Left lung (tissue), 4 donors: ENCODE measurements at regions not wholly inside any gene's neighbourhood (a gene's known extent, or its start where the extent isn't known, plus 50 kb on each side); places are given as distances from the start of the nearest gene placed in this dataset.

Experiments used
- ATAC-seq: fragments of 200-7000 bp; cut with Tn5 transposase; one replicate; pipeline ENCODE4 v1.9.1; 2020; ENCODE audit warnings: moderate library complexity
- DNase-seq, 4 donors: peaks; one replicate each; pipeline ENCODE4 v3.0.0-alpha.2; 2013 to 2020
- H3K27ac ChIP-seq, 2 donors: fragments of 200-600 bp; sonication (generic) in 1 of 2; one replicate each; pipeline versions ENCODE4 v1.5.0 to v1.8.0; 2020 to 2021
- H3K27me3 ChIP-seq, 2 donors: fragments of 200-600 bp; sonication (generic) in 1 of 2; one replicate each; pipeline versions ENCODE4 v1.5.0 to v1.8.0; 2020 to 2021
- H3K36me3 ChIP-seq, 2 donors: fragments of 200-600 bp; sonication (generic) in 1 of 2; one replicate each; pipeline versions ENCODE4 v1.5.0 to v1.8.0; 2020 to 2021
- H3K4me1 ChIP-seq, 2 donors: fragments of 200-600 bp; one replicate each; pipeline ENCODE4 v1.8.0; 2021
- H3K4me3 ChIP-seq, 2 donors: fragments of 200-600 bp; sonication (generic) in 1 of 2; one replicate each; pipeline versions ENCODE4 v1.5.0 to v1.8.0; 2020 to 2021; ENCODE audit warnings: mild to moderate bottlenecking in 1 of 2
- H3K9me3 ChIP-seq, 2 donors: fragments of 200-600 bp; sonication (generic) in 1 of 2; one replicate each; pipeline versions ENCODE4 v1.5.0 to v1.8.0; 2020 to 2021
- intact Hi-C, 2 donors: fragments of 100-400 bp; cut with DNase I; formaldehyde crosslinking; loops; one replicate each; pipeline versions ENCODE4 v1.11.2 to v1.14.2; 2022
- TF ChIP-seq, protein P1 (sequence below), 2 donors: fragments of 200-600 bp; sonication (generic) in 1 of 2; IDR thresholded peaks; one replicate each; pipeline versions ENCODE4 v1.5.0 to v1.8.0; 2021; ENCODE audit warnings: antibody characterized with exemption in 2 of 2
- donor health status: DM: no; HTN: yes; CAD: no.
- donor health status: DM: no; HTN: no; CAD: no.

DNA sequence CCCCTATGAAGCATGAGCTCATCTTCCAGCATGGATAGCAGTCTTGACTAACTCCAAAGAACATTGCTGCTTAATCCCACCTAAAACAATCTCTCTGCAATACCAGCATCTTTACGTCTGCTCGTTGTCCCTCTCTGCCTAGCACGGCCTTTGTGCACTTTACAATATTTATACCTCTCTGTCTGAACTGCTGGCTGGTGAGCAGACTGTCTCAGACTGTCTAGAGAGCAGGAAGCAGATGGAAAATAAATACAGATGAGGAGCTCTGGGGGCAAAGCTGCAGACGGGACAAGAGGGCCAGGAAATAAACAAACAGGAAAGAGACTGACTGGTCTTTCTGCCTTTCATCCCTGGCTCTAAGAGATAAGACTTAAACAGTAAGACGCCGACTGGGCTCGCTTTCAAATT is 224.8 kb downstream of the ENC1 start:
- ATAC-seq (peak; percentile 73), DNase-seq (peak in 1 of 4 donors; percentile 32)
- peaks cover 7 to 8% of the 10 kb centered on the region in 2 donors for H3K4me1 ChIP-seq

DNA sequence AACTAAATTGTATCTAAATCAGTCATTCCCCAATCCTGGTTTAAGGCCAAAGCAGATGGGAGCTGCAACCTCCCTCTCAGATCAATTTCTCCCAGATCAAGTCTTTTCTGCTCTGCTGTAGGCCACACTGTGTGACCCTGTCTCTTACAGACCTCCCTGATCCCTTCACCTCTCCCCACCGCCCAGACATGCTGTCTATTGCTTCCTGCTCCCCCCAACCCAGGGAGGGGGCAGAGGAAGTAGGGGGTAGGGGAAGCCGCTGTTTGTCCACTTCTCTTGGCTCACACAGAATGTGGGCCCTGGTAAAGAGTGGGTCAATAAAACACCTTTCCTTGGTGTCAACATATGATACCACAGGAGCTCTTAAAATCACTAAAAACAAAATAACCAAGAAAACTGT is 226.3 kb downstream of the ENC1 start:
- intact Hi-C loops: no loop called here
- TF ChIP-seq, protein P1, sequence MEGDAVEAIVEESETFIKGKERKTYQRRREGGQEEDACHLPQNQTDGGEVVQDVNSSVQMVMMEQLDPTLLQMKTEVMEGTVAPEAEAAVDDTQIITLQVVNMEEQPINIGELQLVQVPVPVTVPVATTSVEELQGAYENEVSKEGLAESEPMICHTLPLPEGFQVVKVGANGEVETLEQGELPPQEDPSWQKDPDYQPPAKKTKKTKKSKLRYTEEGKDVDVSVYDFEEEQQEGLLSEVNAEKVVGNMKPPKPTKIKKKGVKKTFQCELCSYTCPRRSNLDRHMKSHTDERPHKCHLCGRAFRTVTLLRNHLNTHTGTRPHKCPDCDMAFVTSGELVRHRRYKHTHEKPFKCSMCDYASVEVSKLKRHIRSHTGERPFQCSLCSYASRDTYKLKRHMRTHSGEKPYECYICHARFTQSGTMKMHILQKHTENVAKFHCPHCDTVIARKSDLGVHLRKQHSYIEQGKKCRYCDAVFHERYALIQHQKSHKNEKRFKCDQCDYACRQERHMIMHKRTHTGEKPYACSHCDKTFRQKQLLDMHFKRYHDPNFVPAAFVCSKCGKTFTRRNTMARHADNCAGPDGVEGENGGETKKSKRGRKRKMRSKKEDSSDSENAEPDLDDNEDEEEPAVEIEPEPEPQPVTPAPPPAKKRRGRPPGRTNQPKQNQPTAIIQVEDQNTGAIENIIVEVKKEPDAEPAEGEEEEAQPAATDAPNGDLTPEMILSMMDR (IDR thresholded peaks at IDR 0.05): no peak
- Histone ChIP-seq H3K27me3 (no peaks in the 10 kb centered on the region), H3K36me3 (no peaks in the 10 kb centered on the region), H3K4me3 (no peak overlapping the region), H3K9me3 (no peaks in the 10 kb centered on the region), H3K27ac (no peak overlapping the region), H3K4me1 (peaks cover 7 to 8% of the 10 kb centered on the region in 2 donors)
- no peak for DNase-seq
- no peak for ATAC-seq

More for the DNA sequence above, 224.8 kb downstream of the ENC1 start:
- H3K36me3 ChIP-seq: no peaks in the 10 kb centered on the region
- intact Hi-C loops: no loop called here
- H3K27ac ChIP-seq: no peak overlapping the region
- H3K27me3 ChIP-seq: no peaks in the 10 kb centered on the region
- H3K4me3 ChIP-seq: no peak overlapping the region
- TF ChIP-seq, protein P1 (IDR thresholded peaks at IDR 0.05): no peak
- no peaks in the 10 kb centered on the region for H3K9me3 ChIP-seq

DNA sequence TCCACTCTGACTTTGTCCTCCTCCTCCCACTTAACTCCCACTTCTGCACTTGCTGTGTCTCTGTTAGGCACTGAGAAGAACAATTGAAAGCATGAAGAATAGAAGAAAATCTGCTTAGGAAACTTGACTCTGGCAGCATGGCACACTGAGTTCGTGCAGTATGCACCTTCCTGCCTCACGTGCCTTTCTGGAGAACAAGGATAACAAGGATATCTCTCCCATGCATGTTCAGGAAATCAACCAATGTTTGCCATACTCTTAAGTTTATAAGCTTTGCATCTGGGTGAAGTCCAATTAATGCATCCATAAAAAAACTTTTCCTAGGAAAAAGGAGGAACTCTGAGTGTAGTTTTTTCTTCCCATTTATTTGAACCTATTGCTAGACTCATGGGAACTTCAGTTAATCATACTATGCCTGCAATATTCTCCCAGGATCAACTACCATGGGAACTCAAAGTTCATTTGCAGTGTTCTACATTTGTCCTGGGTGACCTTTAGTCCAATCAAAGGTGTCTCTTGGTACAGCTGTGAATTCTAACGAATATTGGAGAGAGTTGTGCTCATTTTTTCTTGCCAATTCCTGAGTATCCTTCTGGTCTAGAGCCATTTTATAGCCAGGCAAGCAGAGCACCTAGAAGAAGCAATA is 227.0 kb downstream of the ENC1 start:
- Histone ChIP-seq H3K36me3 (no peaks in the 10 kb centered on the region), H3K27me3 (no peaks in the 10 kb centered on the region), H3K4me3 (no peak overlapping the region), H3K9me3 (no peaks in the 10 kb centered on the region), H3K4me1 (peaks cover 8% of the 10 kb centered on the region in 2 donors), H3K27ac (no peak overlapping the region)
- intact Hi-C loops: no loop called here
- DNase-seq (no peak), ATAC-seq (no peak)
- TF ChIP-seq, protein P1 (IDR thresholded peaks at IDR 0.05): no peak

DNA sequence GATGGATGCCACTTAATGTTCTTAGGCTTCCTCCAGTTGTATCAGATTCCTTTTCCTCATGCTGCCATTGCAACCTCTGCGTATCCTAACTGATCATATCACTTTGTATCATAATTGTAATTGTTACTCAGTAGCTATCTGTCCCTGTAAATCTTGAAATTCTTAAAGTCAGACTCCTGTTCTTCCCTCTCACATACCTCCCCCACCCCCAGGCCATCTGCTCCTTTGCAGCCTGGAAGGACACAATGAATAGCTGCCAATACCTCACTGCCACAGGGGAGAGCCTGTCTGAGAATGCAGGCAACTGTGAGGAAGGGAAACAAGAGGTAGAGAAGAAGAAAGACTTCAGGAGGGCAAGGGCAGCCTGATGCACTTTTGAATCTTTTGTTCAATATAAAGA is 228.5 kb downstream of the ENC1 start:
- no peak for ATAC-seq
- intact Hi-C loops: no loop called here
- DNase-seq: no peak
- no peaks in the 10 kb centered on the region for H3K36me3 ChIP-seq
- peaks cover 12 to 15% of the 10 kb centered on the region in 2 donors for H3K4me1 ChIP-seq
- H3K27ac ChIP-seq: no peak overlapping the region
- no peaks in the 10 kb centered on the region for H3K9me3 ChIP-seq
- no peaks in the 10 kb centered on the region for H3K27me3 ChIP-seq
- TF ChIP-seq, protein P1 (IDR thresholded peaks at IDR 0.05): no peak
- no peak overlapping the region for H3K4me3 ChIP-seq

DNA sequence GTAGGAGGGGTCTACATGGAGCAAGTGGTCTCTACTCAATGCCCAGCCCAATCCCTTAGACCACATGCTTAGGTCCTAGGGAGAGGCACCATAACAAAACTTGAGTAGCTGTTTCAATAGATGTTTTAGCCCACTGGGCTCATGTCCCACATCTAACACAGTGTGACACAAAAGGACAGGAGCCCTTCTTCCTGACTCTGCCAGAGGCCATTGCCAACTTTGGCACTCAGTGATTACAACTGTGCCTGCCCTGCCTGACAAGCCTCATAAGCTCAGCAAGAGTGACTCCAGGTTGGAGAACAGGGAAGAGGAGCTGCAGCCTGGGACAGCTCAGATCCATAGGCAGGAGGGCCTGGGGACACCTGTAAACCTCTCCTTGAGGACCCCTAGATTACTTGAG is 230.8 kb downstream of the ENC1 start:
- Histone ChIP-seq H3K9me3 (no peaks in the 10 kb centered on the region), H3K4me3 (no peak overlapping the region), H3K27me3 (no peaks in the 10 kb centered on the region), H3K27ac (no peak overlapping the region), H3K4me1 (peaks cover 6 to 8% of the 10 kb centered on the region in 2 donors), H3K36me3 (no peaks in the 10 kb centered on the region)
- TF ChIP-seq, protein P1 (IDR thresholded peaks at IDR 0.05): no peak
- ATAC-seq (no peak), DNase-seq (no peak)
- intact Hi-C loops: no loop called here
